ENCODE measurements at regions not wholly inside any gene's neighbourhood (a gene's known extent, or its start where the extent isn't known, plus 50 kb on each side); places are given as distances from the start of the nearest gene placed in this dataset.
"Not testable (repeated sequence)": the region's sequence is repeated elsewhere in the genome, so short reads cannot be mapped to it uniquely, and the experiment has no call there.

- no peak for TF ChIP-seq CTCF (IDR thresholded peaks at IDR 0.05; ENCODE audit: insufficient read depth, low read depth, low read length)
- no peak overlapping the region for H3K4me3 ChIP-seq (ENCODE audit: low read depth, low read length)
- no peak for DNase-seq (ENCODE audit: low read depth)
Observed at GRCh38 chr10:65270969-65271368, 1654.9 kb upstream of the LRRTM3 start.

GRCh38 chr10:65273115-65273514 lies 1652.7 kb upstream of the LRRTM3 start:
- TF ChIP-seq CTCF (IDR thresholded peaks at IDR 0.05; ENCODE audit: insufficient read depth, low read depth, low read length): no peak
- DNase-seq (ENCODE audit: low read depth): no peak
- H3K4me3 ChIP-seq (ENCODE audit: low read depth, low read length): no peak overlapping the region

GRCh38 chr10:65275296-65275695 lies 1650.5 kb upstream of the LRRTM3 start:
- H3K4me3 ChIP-seq (ENCODE audit: low read depth, low read length): no peak overlapping the region
- no peak for TF ChIP-seq CTCF (IDR thresholded peaks at IDR 0.05; ENCODE audit: insufficient read depth, low read depth, low read length)
- DNase-seq (ENCODE audit: low read depth): no peak

- H3K4me3 ChIP-seq (ENCODE audit: low read depth, low read length): no peak overlapping the region
- no peak for DNase-seq (ENCODE audit: low read depth)
- no peak for TF ChIP-seq CTCF (IDR thresholded peaks at IDR 0.05; ENCODE audit: insufficient read depth, low read depth, low read length)
Observed at GRCh38 chr10:65284495-65285041, 1641.3 kb upstream of the LRRTM3 start.

- not testable (repeated sequence) for DNase-seq (ENCODE audit: low read depth); H3K4me3 ChIP-seq (ENCODE audit: low read depth, low read length)
Observed at GRCh38 chr10:65285726-65286125, 1640.1 kb upstream of the LRRTM3 start.

- no peak for TF ChIP-seq CTCF (IDR thresholded peaks at IDR 0.05; ENCODE audit: insufficient read depth, low read depth, low read length)
- DNase-seq (ENCODE audit: low read depth): peak; percentile 50
- no peak overlapping the region for H3K4me3 ChIP-seq (ENCODE audit: low read depth, low read length)
Observed at GRCh38 chr10:65291286-65291685, 1634.5 kb upstream of the LRRTM3 start.

GRCh38 chr10:65292551-65292950 lies 1633.3 kb upstream of the LRRTM3 start:
- no peak for TF ChIP-seq CTCF (IDR thresholded peaks at IDR 0.05; ENCODE audit: insufficient read depth, low read depth, low read length)
- DNase-seq (ENCODE audit: low read depth): peak; percentile 5

More at GRCh38 chr10:65292551-65292950, 1633.3 kb upstream of the LRRTM3 start:
- no peak overlapping the region for H3K4me3 ChIP-seq (ENCODE audit: low read depth, low read length)
